Frontal cortex (tissue), 3 donors: ENCODE measurements at regions not wholly inside any gene's neighbourhood (a gene's known extent, or its start where the extent isn't known, plus 50 kb on each side); places are given as distances from the start of the nearest gene placed in this dataset.

Experiments
- DNase-seq, 2 donors: peaks; one replicate each; pipeline ENCODE4 v3.0.0; 2012; ENCODE audit warnings: low spot score in 2 of 2
- FAIRE-seq: peaks from 2 replicates; lab custom pipeline; 2012; peaks lifted over from hg19 to GRCh38; lab: Jason Lieb, UNC
- donor health status: control.
- donor health status: control.
- donor health status: control.

DNA sequence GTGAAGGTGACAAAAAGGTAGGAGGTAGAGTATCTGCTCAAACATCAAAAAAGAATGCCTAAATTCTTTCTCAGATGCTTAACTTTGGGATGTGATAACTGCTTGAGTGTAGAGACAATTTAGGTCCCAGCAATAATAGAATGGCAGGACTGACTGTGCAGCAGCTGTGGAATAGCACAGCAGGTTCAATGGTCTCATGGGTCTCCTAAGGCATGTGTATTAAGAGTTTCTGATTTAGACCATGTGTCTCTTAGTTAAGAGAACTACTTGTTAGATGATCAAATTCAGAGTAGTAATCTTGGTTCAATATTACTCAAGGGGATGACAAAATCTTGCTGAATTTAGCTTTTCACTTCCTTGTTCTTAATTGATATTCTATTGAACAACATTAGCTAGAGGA is 72.0 kb downstream of the ALX1 start:
- FAIRE-seq, result no peak

DNA sequence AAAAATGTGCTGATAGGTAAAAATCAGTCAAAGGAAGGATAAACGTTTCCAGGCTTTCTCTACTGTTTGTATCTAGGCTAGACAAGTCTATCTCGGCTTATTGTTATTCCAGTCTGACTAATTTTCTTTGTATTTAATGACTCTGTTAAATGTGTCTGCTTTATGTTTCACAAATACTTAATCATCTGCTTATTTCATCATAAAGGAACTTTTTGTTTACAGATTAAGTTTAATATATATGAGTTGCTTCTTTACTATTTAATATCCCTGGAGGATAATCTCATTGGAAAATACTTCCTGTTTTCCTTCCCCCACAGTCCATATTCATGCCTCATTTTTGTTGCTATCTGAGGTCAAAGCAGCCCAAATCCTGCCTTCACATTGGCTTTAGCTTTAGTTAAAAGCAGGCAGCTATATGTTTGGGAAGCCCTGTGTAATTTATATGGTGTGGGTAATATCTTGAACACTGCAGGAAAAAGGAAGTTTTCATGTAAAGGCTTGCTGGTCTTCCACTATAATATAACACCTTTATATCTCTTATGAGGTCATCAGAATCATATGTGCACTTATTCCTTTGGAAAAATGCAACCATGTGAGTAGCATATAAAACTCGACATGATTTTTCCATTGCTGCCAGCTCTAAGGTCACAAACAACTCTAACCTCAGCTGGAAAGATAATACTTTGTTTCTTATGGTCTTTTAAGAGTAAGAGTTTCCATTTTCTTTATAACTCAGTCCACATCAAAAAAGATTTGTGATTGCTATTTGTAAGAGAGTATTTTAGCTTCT is 76.8 kb downstream of the ALX1 start:
- DNase-seq, result no peak
- FAIRE-seq, result no peak

More for the DNA sequence above, 72.0 kb downstream of the ALX1 start:
- no peak for DNase-seq

DNA sequence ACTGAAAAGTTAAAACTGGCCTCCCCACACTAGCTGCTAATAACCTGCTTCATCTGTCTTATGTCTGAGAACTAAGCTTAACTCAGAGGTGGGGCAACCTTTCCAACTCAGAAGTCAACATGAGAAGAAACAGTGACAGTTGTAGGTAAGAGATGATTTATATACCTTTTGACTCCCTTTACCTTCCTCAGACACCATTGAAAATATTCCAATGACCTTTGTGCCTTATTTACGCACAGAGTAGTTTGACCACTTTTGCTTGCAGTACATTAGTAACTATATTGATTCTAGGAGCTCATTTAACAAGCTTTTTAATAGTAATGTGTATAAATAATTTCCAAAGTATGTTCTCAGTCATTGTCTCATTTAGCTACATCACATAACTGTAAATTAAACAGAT is 77.6 kb downstream of the ALX1 start:
- DNase-seq (no peak), FAIRE-seq (no peak)

DNA sequence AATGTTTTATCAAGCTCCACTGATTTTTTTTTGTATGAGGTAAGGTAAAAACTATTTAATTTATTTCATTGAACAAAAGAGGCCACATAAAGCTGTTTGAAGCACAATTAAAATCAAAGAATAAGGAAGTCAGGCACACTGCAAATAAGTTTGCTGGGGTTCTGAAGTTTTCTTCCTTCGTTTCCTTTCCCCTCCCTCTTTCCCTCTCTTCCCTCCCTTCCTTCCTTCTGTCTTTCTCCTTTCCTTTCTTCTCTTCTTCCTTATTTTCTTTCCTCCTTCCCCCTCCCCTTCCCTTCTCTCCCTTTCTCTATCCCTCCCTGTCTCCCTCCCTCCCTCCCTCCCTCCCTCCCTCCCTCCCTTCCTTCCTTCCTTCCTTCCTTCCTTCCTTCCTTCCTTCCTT is 78.7 kb downstream of the ALX1 start:
- DNase-seq (no peak), FAIRE-seq (no peak)

DNA sequence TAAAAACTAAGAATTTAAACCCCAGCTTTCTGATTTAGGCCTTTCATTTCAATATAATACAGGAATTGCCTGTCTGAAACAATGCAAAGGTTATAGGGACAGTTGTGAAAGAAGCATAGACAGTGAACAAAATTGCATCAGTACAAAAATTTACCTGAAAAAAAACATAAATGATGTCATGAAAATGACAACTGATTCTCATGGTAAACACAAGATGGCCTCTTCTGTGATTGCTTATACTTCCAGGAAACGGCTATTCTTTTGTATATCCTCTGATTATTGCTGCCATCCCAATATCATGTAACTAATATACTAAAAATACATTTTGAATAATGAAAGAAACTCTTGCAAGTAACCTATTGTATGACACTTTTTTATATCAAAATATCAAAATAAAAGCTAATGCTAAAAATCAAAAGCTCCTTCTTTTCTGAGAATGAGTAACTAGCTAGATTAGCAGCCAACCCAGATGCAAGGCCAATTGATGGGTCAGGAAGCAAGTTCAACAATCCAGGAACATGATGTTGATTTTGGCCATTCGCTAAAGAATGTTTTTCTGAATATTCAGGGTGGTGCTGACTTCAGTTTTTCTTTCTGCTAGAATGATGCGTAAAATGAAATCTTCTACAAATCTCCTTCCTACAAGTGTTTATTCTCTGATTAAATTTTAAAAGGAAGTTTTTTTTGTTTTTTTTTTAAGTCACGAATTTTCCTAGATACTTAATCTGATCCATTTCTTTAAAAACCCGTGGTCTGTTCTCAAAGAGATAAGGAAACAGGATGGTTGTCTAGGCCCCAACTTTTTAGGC is 83.6 kb downstream of the ALX1 start:
- DNase-seq, result peak in 1 of 2 donors; percentile 2
- no peak for FAIRE-seq

DNA sequence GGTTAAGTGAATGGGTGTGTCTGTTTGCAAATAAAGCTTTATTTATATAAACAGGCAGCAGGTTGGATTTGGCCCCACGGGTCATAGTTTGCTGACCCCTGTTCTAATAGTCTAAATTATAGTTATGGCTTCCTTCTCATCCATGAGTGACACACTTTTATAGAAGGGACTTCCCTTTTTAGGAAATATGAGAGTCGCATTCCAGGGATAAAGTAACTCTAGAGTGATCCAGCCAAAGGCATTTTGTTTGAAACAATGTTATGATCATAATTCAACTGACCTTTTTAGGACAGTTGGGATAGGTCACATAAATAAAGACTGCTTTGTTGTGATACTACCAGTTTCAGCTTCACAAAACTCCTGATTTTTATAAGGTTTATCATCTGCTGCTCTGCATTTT is 87.9 kb downstream of the ALX1 start:
- DNase-seq (no peak), FAIRE-seq (no peak)

DNA sequence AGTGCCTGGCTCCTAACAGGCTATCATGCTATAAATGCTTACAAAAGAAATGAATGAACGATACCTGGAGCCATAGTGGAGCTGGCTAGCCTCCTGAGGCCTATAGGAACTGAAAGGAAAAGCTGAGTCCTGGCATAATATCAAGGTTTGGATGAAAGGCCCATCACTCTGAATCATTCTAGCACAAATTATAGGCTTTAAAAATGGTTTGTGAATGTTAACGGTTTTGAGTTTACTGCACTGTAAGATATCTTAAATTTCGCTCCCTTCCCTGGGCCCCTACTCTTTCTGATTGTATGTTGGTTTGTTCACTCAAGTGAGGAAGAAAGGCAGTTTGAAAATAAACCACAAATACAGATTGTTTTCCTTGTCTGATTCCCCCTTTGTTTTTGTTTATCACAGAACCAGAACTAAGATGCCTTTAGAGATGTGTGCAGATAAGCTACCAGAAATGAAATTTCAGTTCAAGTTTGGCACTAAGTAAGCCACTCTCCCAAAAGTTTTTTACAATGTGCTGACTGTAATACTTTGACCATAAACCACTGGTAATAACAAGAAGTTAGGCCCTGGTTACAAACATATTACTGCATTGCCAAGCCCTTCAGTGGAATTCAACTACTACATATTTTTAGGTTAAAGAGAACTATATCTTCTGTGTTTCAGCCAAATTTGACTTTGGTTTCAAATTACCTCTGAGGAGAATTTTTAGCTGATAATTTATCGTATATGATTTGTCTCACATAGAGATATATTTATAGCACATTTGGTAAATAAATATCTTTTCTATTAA is 89.5 kb downstream of the ALX1 start:
- FAIRE-seq (no peak), DNase-seq (no peak)

DNA sequence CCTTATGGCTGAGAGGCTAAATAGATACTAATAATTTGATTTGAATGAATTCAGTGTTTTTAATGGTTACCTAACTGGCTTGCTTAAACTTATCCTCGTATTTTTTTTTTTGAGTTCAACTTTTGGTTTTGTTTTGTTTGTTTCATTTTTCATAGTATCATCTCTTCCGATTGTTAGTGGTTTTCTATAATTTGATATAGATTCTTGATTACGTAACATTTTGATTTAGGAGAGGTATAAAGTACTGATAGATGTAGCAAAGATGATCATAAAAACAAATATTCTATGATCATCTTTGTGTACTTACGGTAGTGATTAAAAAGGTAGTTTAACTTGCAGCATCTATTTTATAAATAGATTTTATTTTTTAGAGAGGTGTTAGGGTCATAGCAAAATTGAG is 93.0 kb downstream of the ALX1 start:
- peak; percentile 58 for FAIRE-seq
- no peak for DNase-seq

DNA sequence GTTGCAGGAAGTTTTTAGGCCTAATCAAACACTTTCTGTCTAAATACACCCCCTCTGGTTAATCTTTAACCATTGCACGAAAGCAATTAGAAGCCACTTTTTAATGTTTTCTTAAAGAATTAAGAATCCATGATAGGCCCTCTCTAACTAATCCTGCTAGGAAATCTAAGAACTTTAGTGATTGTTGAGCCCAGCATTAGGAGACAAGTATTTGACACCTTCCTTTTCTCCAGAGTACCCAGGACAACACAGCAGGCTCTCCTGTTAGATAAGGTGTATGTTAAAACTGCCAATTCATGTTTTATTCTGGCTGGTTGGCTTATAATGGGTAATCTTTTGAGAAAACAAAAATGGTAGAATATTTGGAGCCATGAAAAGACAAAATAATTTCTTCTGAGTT is 95.0 kb downstream of the ALX1 start:
- FAIRE-seq, result no peak

DNA sequence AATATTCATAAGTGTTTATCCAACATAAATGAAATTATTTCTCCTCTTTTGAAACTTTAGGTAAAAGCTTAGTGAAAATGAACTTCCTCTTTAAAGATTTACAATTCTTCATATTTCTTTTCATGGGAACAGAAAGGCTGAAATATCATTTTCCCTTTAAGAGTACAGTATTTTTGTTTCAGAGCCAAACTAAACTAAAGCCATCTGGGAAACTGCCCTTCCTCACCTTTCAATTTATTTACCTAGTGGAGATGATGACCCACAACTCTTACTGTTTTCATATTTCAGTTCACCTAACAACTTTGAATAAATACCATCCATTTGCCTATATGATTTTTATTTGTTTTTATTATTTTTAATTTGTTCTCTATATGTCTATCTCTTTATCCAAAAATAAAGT is 105.4 kb downstream of the ALX1 start:
- DNase-seq, result no peak
- FAIRE-seq, result no peak

More for the DNA sequence above, 95.0 kb downstream of the ALX1 start:
- DNase-seq, result no peak

DNA sequence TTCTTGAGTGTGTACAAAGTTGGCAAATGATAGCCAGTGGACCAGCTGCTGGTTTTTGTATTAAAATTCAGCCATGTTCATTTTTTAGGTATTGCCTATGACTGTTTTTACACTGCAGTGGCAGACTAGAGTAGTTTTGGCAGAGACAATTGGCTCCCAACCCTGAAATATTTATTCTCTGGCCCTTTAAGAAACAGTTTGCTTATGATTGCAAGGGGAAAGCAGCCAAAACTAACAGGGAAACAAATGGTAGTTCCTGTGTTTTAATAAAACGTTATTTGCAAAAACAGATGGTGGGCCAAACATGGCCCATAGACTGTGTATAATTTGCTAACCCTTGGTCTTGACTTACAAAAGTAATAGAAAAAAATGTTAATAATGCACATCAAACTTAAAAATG is 110.2 kb downstream of the ALX1 start:
- DNase-seq (no peak), FAIRE-seq (no peak)

DNA sequence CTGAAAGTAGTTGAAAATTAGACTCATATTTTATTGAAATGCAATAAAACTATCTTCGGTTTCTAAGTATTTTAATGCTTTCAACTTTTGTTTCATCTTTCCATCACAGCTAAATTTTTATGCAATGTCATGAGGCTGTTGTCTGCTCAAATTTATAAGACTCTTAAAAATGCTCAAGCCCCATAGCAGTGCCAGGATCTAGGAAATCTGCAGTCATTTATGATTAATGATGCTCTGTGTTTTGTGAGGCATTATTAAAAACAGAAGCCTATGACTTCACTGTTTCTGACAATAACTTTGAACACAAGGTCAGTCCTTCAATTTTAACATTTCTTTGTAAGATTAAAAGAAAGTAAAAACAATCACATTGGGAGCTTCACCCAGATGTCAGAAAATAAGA is 112.5 kb downstream of the ALX1 start:
- no peak for FAIRE-seq

DNA sequence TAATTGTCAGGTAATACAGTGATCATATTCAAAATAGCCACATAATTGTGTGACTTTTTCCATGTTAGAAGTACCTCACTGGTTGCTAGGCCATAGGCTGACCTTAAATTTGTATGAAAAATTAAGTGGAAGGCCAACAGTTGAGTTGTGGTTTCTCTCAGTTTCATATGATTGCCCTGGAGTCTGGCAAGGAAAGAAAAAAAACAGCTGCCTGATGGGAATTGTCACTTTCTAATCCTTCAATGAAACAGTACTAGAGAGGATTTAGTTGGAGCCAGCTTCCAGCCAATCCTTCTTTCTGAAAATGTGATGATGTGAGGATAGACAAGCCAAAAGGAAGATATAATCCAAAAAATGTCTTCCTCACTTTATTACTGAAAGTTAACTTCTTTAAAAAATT is 113.6 kb downstream of the ALX1 start:
- FAIRE-seq, result no peak
- no peak for DNase-seq

More for the DNA sequence above, 112.5 kb downstream of the ALX1 start:
- no peak for DNase-seq

DNA sequence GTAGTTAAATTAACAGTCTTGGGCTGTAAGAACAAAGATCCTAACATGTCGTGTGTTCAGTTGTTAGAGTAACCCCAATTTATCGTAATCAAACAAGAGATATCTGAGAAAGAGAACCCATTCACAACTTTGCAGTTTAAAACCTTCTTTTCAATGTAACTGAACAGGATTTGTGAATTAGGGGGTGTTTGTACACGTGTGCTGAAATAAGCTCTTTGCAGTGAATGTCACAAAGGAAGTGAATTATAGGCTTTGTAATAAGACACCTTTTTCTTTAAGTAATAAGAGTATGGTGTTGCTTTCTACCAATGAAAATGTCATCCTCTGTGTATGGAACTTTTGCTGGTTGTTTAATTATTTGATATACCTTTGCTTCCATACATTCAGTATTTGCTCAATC is 114.0 kb downstream of the ALX1 start:
- DNase-seq, result no peak
- FAIRE-seq, result no peak

DNA sequence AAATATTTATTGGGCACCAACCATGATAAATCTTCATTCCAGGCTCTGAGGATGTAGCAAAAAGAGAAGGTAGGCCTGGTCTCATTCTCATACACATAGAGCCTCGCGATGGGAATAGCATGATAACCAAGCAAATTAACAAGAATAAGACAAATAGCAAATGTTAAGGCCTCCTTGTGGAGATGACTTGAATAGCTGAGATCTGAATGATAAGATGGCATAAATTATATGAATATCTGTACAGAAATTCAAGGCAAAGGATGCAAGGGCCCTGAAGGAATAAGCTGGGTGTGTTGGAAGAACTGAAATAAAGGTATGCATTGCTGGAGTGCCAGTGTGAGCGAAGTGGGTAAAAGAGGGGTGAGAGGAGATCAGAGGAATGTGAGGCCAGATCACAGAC is 114.8 kb downstream of the ALX1 start:
- FAIRE-seq (no peak), DNase-seq (no peak)

DNA sequence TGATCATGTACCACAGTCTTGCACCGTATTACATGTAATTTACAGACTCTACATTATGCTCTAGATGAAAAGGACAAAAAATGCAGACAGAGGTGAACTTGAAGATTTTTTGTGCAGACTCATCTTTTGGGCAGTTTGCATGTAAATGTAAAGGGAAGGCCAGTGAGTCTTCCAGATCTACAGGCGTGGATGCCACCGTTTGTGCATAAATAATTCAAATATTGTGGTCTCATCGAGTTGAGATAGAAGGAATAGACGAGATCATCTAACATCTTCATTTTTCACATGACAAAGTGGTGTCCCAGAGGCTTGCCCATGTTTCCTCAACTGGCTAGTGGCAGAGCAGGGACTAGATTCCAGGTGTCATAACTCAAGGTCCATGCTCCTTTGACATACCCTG is 125.2 kb downstream of the ALX1 start:
- DNase-seq (no peak), FAIRE-seq (no peak)

DNA sequence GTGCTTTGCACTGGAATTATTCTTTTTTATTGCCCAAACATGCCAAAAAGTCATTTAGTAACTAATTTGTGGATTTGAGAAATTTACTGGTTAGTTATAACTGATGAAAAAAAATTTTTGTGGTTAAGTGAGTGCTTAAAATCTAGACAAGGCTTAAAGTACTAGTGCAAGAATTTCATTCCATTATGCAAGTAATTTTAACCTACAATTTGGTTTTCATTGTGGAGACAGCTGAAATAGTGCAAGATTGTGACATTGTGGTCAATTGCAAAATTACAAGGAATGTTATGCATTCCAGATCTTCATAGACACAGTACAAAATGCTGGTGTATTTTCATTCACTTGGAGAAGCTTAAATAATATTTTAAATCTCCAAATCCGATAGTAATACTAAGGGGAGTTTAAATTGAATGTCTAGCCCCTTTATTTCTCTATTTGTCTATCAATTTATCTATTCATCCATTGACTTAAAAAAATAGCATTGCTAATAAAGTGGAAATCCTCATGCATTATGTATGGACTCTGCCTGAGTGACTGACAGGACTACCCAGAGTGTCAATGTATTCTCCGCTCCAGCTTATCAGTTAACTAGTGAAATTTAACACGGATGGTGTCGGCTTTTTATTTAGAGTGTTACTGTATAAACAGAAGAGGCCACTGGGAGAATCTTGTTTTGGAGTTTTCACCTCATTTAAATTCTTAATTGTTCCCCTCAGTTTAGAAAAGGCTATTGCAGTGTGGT is 125.9 kb downstream of the ALX1 start:
- DNase-seq, result no peak
- FAIRE-seq, result no peak

DNA sequence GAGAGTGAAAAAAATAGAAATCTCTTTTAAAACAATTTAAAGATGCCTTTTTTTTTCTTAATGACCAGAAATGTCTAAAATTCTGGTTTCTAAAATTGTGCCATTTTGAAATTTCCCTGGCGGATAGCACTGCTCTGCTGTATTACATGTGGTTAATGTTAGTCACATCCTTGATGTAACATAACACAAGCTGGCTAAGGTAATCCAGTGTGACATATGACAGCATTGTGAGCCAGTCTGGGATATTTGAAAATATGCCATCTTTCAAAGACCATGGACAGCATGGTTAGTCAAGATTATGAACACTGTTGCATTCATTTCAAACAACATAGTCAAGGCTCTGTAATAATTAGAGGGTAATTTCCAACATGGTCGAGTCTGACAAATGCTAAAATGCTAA is 133.2 kb downstream of the ALX1 start:
- FAIRE-seq (no peak), DNase-seq (no peak)

DNA sequence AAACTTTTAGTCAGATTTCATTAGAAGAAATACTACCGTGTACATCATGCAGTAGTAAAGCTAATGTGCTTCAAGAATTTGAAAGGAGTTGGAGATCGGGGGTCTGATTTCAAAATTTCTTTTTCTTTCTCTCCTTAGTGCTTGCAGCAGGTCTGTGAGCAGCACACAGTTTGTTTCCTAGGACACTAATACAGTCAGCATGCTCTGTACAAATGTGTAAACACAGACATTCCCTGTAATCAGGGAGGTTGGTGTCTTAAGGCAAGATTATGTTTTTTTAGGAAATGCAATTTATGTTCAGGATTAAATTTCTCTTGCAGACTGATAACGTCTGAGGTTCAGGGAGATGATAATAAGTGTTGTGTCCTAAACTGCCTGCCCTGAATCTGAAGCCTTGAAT is 142.7 kb downstream of the ALX1 start:
- FAIRE-seq (no peak), DNase-seq (no peak)

DNA sequence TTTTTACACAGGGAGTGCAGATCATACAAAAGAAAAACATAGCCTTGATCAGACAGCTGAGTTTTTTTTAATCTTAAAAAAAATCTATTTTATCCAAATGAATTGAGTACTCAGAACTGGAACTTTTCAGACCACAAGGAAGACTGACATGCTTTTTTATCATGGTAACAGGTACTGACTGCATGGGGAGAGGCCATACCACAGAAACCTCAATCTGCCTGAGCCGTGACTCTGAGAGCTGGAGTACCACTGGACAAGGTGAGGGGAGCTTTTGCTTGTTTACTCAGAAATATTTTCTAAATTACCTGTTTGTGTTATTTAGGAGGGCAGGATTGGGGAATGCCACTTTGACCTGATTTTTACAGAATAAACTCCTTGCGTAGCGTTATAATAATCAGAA is 143.9 kb downstream of the ALX1 start:
- FAIRE-seq (no peak), DNase-seq (no peak)
